ENCODE measurements at regions not wholly inside any gene's neighbourhood (a gene's known extent, or its start where the extent isn't known, plus 50 kb on each side); places are given as distances from the start of the nearest gene placed in this dataset.

DNA sequence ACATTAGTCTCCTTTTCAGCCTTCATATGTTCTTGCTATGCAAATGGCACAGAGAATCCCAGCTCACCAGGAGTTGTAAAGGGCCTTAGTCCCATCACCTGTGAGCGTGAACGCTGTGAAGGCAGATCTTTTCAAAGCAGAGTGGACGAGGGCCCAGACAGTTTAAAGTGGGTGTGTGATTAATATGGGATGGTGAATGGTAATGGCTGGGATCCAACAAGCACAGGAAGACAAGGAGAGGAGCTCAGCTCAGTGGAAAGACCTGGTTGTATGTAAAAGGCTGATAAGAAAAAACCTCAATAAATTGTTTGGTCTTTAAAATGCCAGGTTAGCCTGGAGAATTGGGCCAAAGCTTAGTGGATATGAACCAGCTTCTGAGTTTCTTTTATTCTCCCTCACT is 326.2 kb downstream of the NYAP2 start:
- no peak for DNase-seq

Data from suppressor macrophage (primary cell).